ENCODE measurements at regions not wholly inside any gene's neighbourhood (a gene's known extent, or its start where the extent isn't known, plus 50 kb on each side); places are given as distances from the start of the nearest gene placed in this dataset.

DNA sequence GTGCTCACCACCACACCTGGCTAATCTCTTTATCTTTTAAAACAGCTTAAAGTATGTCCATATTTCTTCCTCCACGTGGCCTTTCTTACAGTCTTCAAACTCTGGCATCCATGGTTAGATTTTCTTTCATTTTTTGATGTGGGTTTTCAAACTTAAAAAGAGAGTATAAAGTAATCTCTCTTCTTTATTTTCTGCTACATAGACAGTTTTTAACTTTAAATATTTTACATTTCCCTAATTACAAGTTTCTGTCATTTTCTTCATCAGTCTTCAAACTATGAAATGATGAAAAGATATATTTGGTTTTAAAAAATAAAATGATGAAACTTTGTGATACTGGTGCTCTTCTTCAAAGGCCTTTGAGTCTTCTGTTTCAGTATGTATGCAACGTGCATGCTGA, 143.5 kb upstream of the ESRRG start:
- DNase-seq (ENCODE audit: extremely low read depth in 1 of 11, low read depth in 9 of 11, low spot score in 4 of 11) = no peak

DNA sequence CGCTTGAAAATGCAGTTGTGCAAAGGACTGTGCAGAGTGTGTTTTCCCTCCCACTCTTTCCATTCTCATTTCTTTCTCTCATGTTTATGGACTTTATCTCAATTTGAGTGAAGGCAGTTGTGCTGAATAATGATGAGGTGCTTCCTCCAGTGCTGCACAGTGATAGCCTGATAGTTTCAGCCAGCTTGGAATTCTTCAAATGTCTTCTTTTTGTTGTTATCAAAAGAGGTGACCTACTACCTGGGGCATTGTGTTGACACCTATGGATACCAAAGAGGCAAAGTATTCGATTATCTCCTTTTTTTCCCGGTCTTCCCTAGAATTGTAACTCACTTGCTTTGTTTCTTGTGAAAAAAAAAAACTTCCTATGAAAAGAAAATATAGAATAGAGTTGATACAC, 132.6 kb upstream of the ESRRG start:
- DNase-seq (ENCODE audit: extremely low read depth in 1 of 11, low read depth in 9 of 11, low spot score in 4 of 11) = no peak

DNA sequence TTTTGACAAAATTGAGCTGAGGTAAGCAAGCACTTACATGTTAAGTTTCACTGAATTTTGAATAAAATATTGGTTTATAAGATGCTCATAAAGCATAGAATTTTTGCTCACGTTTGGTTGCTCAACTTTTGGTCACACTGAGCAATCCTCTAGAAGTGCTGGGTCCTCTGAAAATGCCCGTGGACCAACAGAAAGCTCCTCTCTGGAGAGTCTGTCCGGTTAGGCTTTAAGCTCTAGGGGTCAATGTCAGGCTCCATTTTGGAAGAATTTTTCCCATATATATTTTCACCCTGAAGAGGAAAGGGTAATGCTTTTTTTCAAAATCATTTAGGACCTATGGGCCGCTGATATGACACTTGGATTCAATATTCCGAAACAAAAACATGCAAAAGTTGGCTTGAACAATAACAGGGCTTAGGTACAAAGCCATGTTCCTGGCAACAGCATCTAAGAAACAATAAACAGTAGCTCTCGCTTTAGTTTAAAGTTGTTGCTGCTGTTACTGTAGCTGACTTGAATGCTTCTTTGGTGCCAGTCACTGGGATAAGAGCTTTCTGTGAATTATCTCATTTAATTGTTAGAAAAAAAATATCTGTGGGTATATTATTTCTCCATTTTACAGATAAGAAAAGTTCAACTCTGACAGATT, 131.7 kb upstream of the ESRRG start:
- DNase-seq (ENCODE audit: extremely low read depth in 1 of 11, low read depth in 9 of 11, low spot score in 4 of 11) = no peak

DNA sequence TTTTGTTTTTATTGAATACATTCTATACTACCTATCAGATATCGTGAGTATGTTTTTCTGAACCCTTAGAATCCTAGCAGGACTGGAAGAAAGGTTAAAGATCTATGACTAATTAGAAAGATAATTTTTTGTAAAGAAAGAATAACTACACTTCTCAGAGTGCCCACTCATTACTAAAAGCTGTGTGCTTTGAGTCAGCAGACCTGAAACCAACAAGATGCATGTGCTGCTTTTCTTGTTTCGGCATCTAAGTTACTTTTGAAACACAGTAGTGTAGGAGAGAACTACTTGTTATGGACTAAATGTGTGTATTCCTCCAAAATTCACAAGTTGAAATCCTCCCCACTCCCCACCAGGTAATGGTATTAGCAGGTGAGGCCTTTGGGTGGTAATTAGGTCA, 127.8 kb upstream of the ESRRG start:
- no peak for DNase-seq (ENCODE audit: extremely low read depth in 1 of 11, low read depth in 9 of 11, low spot score in 4 of 11)

DNA sequence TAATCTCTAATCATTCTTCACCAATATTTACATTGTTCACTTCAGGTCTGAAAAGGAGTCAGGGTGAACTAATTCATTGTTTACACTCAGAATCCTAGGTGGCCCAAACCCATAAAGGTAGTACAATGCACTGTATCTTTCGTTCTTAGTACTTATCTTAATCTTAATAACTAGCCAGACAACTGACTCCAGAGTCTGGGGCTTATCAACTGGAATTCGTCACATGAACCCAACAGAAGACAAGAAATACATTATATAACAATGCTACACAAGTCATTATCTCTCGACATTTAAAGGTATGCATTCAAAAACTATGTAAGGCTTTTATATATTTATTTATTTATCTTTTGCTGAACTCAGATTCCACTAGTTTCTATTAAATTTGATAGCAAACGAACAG, 125.9 kb upstream of the ESRRG start:
- DNase-seq (ENCODE audit: extremely low read depth in 1 of 11, low read depth in 9 of 11, low spot score in 4 of 11) = no peak

DNA sequence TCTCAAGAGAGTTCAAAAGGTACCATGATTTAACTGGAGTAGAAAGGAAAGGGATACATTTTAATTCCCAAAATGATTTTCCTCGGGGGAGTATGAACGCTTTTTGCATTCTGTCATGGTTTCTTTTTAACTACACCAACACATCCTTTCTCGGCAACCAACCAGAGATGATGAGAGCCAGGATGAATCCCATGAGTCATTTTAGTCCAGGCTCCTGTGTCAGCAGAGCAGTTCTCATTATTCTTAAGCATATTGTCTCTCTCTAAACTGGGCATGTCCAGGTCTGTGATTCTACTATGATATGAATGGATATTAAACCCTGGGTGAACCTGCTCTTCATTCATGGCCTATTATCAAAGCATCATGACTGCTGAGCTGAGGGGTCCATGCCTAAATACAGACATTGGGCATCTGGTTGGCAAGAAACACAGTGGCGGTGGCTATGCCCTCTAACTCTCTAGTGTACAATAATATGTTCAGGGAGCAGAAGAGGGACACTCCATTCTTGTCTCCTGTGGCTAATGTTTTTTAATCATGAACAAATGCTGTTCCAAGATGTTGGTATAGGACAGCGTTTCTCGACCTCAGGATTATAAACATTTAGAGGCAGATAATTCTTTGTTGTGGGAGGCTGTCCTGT, 124.3 kb upstream of the ESRRG start:
- no peak for DNase-seq (ENCODE audit: extremely low read depth in 1 of 11, low read depth in 9 of 11, low spot score in 4 of 11)

DNA sequence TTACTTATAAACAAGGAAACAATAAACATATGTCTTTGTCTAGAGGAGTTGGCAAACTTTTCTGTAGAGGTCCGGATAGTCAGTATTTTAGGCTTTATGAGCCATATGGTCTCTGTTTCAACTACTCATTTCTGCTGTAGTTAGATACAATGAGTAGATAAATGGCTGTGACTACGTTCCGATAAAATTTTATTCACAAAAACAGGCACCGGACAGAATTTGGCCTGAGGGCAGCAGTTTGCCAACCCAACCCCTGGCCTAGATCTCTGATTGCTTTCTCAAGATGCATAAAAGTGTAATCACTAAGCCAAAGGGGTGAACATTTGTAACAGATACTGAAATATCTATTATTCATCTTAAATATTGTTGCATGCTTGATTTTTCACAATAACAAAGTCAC, 123.1 kb upstream of the ESRRG start:
- DNase-seq (ENCODE audit: extremely low read depth in 1 of 11, low read depth in 9 of 11, low spot score in 4 of 11) = no peak

DNA sequence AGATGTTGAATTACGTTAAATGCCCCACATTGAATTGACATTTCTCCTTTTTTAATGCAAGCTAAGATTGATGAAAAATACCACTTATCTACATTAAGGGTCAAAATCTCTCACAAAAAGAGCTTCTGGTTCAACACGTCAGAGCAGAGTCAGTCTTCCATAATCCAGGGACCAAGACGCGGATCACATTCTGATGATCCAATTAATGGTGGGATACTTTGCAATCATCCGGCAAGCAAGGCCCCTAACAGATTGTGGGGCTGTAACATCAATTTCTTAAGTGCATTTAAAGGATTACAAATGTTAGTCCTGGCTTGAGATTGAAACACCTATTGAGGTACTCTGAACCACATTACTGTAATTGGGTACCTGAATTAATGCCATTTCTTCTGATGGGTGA, 120.2 kb upstream of the ESRRG start:
- DNase-seq (ENCODE audit: extremely low read depth in 1 of 11, low read depth in 9 of 11, low spot score in 4 of 11) = no peak

DNA sequence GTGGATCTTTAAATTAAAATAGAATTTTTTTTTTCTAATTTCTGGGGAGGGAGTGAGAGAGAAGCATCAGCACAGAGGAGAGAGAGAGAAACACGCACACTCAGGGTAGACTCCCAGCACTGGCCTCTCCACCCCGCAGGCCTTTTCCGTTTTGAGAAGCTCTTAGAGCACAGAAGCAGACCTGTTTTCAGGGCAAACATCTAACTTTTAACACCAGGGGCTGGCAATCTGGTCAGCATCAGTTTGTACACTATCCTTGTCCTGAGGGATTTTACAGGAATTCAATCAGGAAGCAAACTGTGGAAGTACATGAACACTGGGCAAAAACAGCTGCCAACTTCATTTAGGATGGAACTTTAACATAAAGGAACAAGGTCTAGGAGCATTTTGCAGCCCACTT, 117.9 kb upstream of the ESRRG start:
- no peak for DNase-seq (ENCODE audit: extremely low read depth in 1 of 11, low read depth in 9 of 11, low spot score in 4 of 11)

DNA sequence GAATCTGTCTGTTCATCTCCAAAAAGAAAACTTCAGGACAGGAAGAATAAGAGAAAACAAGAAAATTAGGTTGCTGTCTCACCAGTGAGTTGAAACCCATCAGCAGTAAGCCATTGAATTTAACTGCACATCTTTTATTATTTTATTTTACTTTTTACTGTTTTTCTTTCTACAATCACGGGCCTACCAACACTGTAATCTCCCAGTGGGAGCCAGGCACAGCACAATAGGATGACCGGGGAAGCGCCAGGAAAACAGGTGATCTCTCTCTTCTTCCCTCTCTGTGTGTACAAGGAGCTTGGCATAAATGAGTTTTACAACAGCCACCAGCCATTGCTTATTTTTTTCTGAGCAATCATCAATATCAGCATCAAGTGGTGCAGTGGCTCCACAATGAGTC, 113.1 kb upstream of the ESRRG start:
- DNase-seq (ENCODE audit: extremely low read depth in 1 of 11, low read depth in 9 of 11, low spot score in 4 of 11) = no peak

DNA sequence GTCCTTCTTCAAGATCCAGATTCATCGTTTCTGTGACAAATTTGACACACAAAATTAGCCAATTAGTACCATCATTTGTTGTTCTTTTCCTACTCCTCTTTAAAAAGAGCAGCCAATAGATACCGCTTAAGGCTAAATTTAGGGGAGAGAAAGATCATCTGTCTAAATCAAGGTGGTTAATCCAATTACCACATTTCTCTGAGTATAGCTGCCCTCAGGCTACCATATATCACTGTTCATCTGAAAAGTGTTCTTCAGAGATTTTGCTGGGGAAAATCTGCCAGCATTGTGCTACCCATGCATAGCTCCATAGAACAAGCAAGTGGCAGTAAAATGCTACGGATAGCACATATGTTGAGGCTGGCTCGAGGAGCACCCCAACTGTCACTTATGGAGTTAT, 110.3 kb upstream of the ESRRG start:
- DNase-seq (ENCODE audit: extremely low read depth in 1 of 11, low read depth in 9 of 11, low spot score in 4 of 11) = no peak

DNA sequence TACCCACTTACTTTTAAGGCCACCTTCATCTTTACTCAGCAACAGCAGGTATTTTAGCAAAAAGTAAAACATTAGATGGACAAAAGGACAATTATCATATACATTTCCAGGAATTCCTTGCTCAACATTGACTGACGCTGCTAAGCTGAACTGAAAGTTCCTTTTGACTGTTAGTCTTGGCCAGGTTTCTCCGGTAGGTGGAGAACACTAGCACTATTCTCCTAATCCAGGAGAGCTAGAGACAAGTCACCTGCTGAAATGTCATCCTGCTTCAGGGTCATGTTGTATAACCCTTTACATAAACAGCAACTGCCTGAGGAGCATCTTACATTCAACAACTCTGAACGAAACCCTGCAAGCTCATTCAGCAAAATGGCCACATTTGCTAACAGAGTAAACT, 109.0 kb upstream of the ESRRG start:
- DNase-seq (ENCODE audit: extremely low read depth in 1 of 11, low read depth in 9 of 11, low spot score in 4 of 11) = no peak

DNA sequence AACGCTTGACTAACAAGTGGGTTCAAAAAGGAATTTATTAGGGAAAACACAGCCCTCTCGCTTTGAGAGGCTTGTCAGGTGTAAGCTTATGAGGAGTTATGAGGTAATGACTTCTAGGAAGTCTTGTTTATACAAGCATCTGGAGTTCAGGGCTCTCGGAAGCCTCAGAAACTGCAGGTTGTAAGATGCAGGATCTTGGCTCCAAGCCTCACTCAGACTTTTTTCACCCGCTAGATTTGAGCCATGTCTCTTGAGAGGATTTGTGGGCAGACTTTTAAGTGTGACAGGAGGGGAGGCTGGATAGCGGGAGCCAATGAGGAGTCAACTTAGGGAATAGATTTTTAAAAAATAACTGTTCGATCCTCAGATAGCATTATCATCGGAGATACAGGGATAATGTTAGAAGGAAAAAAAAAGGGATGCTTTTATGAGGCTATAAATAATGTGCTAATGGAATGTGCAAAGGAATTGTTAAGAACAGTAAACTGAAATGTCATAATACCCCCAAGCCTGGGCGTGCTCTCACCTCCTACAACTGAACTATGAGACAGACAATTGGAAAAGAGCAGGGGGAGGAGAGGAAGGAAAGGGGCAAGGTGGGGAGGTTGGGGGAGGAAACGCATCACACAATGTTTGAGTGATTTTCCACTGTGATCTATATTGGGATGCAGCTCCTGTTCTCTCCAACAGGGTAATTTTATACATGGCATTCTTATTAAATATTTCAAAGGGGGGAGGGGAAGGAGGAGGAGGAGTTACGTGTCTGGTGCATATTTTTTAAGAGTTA, 107.4 kb upstream of the ESRRG start:
- DNase-seq (ENCODE audit: extremely low read depth in 1 of 11, low read depth in 9 of 11, low spot score in 4 of 11) = peak in 1 of 11 donors; percentile 8

DNA sequence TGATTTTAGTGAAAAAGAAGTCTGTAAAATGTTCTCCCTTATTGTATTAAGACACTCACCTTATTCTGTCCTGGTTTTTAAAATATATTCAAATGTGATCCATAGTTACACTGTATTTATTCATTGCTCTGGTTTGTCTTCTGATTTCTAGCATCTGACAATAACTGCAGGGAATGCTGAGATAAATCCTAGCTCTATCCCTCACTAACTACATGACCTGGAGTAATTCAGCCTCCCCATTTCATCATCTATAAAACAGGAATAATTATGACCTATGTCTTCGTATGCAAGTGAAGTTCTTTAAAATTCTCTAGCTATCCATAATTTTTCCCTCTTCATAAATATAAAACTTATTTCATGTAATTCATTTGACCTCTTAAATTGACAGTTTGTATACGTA, 104.0 kb upstream of the ESRRG start:
- DNase-seq (ENCODE audit: extremely low read depth in 1 of 11, low read depth in 9 of 11, low spot score in 4 of 11) = no peak

DNA sequence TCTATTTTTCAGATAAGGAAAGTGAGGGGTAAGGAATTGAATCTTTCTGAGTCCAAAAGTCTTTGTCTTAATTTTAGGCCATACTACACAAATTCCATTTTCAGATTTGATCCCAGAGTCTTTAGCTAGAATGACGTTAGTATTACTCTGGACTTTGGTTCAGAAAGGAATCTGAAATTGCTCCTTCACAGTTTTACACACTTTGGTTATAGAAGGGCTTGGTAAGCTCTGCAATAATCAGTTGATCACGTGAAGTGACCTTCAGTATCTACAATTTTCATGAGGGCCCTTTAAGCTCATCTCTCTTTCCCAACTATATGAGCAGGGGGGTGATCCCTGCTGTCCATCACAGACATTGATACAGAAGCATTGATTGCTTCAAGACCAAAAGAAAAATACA, 103.4 kb upstream of the ESRRG start:
- no peak for DNase-seq (ENCODE audit: extremely low read depth in 1 of 11, low read depth in 9 of 11, low spot score in 4 of 11)

DNA sequence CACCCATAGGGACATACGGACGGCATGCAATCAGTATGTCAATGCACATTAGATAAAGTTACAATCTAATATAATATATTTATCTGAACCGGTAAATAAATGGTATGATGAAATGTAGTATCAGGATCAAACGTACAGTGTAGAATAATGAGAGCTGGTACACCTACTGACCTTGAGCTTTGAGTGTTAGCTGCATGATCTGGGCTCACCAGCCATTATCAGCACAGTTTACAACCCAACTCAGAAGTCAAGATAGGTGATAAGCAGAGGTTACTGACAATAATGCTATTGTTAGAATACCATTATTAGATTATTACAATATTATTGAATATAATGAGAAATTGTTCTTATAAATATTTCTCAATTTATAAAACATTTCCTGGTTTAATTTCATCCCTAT, 103.0 kb upstream of the ESRRG start:
- DNase-seq (ENCODE audit: extremely low read depth in 1 of 11, low read depth in 9 of 11, low spot score in 4 of 11) = no peak

DNA sequence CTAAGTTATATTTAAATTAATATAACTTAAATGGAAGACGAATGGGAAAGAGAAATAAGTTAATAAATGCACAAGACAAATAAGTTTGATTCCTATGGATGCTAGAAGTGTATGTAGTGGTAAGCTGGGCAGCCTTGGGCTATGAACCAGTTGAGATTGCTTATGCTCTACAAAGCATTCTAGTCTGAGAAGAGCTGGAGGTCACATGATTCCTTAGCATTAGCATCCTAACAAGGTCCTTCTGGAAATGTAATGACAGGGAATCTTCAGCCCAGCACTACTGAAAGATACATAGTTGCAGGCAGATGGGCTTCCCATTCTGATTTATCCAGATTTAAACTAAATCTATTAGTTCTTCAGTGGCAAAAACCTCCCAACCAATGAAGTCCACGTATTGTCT, 102.3 kb upstream of the ESRRG start:
- no peak for DNase-seq (ENCODE audit: extremely low read depth in 1 of 11, low read depth in 9 of 11, low spot score in 4 of 11)

DNA sequence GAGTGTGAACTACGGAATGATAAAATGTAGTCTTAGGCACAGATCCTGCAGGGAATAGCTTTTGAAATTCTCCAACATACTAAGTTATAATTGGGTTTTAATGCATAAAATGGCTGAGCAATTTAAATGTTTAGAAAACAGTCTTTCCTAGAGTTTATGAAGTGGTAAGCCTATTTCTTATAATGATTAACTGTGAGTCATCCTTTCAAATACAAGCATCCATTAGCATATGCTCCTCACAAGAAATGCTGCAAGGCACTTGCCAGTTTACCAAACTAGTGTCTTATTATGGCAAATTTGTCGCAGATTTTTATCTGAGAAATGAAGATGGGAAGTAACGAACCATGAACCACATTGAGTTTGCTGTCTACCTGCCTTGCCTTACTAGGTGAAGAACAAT, 101.3 kb upstream of the ESRRG start:
- DNase-seq (ENCODE audit: extremely low read depth in 1 of 11, low read depth in 9 of 11, low spot score in 4 of 11) = no peak

DNA sequence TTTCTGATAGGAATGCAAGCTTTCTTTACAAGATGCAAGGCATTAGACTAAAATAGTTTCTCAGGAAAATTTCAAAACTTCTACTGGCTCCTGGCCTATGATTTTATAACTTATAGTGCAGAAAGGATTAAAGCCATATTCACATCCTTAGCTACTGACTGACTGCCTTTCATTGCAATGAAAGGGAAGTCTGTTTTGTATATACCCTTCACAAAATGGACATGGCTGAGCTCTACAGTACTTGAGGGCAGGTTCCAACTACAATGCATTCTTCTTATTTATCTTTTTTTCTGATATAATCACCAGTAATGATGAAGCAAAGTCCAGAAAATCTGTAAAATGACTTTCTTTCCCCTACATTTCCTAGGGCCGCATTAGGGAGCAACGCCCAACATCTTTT, 100.5 kb upstream of the ESRRG start:
- no peak for DNase-seq (ENCODE audit: extremely low read depth in 1 of 11, low read depth in 9 of 11, low spot score in 4 of 11)

DNA sequence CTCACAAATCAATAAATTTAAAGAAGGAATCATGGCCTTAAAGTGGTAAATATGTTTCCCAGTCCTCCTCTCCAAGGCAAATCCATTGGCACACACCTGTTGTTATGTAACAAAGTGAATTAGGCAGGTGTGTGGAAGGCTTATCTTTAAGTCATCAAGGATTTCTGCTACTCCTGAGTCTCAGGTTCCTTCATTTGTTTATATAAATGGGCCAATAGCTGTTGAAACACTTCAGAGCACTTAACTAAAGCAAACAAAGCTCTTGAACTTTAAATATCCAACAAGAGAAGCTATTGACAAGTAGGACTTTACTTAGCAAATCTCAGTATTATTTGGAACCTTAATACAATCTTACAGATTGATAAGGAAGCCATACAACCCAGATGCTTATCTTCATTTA, 99.3 kb upstream of the ESRRG start:
- DNase-seq (ENCODE audit: extremely low read depth in 1 of 11, low read depth in 9 of 11, low spot score in 4 of 11) = no peak

DNA sequence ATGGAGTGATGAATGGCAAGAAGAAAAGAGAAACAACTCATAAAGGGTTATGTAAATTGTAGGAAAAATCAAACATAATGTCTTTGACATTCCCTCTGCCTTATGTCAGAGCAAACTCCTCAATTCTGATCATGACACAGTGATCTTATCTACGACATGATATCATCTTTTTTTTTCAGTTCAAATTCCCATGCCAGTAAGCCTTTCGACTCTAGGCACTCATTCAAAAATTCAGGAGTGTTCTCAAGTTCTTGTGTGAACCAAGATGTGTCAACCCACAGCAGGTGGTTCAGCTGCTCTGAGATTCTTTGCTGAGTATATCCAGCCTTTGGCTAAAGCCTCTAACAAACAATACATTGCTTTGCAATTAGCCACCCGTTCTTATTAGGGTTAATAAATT, 97.1 kb upstream of the ESRRG start:
- DNase-seq (ENCODE audit: extremely low read depth in 1 of 11, low read depth in 9 of 11, low spot score in 4 of 11) = no peak

Measured in renal cortex interstitium (tissue), 11 donors.